ENCODE measurements at regions not wholly inside any gene's neighbourhood (a gene's known extent, or its start where the extent isn't known, plus 50 kb on each side); places are given as distances from the start of the nearest gene placed in this dataset.

GRCh38 chr1:69246710-69247109 lies 321.0 kb upstream of the LRRC7 start:
- no peak for DNase-seq (ENCODE audit: low read depth)

GRCh38 chr1:69252696-69253095 lies 315.0 kb upstream of the LRRC7 start:
- no peak for DNase-seq (ENCODE audit: low read depth)

GRCh38 chr1:69256036-69256435 lies 311.7 kb upstream of the LRRC7 start:
- no peak for DNase-seq (ENCODE audit: low read depth)

- no peak for DNase-seq (ENCODE audit: low read depth)
Observed at GRCh38 chr1:69258842-69259241, 308.9 kb upstream of the LRRC7 start.

- DNase-seq (ENCODE audit: low read depth) = no peak
Observed at GRCh38 chr1:69263921-69264391, 303.8 kb upstream of the LRRC7 start.

- DNase-seq (ENCODE audit: low read depth) = no peak
Observed at GRCh38 chr1:69269491-69269890, 298.2 kb upstream of the LRRC7 start.

- DNase-seq (ENCODE audit: low read depth) = no peak
Observed at GRCh38 chr1:69271587-69272125, 296.1 kb upstream of the LRRC7 start.

GRCh38 chr1:69272684-69273083 lies 295.0 kb upstream of the LRRC7 start:
- DNase-seq (ENCODE audit: low read depth) = no peak

- no peak for DNase-seq (ENCODE audit: low read depth)
Observed at GRCh38 chr1:69278923-69279322, 288.8 kb upstream of the LRRC7 start.

- no peak for DNase-seq (ENCODE audit: low read depth)
Observed at GRCh38 chr1:69283516-69283915, 284.2 kb upstream of the LRRC7 start.

- no peak for DNase-seq (ENCODE audit: low read depth)
Observed at GRCh38 chr1:69284508-69284907, 283.2 kb upstream of the LRRC7 start.

- no peak for DNase-seq (ENCODE audit: low read depth)
Observed at GRCh38 chr1:69288416-69288815, 279.3 kb upstream of the LRRC7 start.

- peak; percentile 1 for DNase-seq (ENCODE audit: low read depth)
Observed at GRCh38 chr1:69290291-69290690, 277.4 kb upstream of the LRRC7 start.

- no peak for DNase-seq (ENCODE audit: low read depth)
Observed at GRCh38 chr1:69291541-69291940, 276.2 kb upstream of the LRRC7 start.

GRCh38 chr1:69292833-69293232 lies 274.9 kb upstream of the LRRC7 start:
- DNase-seq (ENCODE audit: low read depth) = no peak

GRCh38 chr1:69294171-69294570 lies 273.6 kb upstream of the LRRC7 start:
- DNase-seq (ENCODE audit: low read depth) = no peak

- DNase-seq (ENCODE audit: low read depth) = no peak
Observed at GRCh38 chr1:69295265-69295664, 272.5 kb upstream of the LRRC7 start.

- no peak for DNase-seq (ENCODE audit: low read depth)
Observed at GRCh38 chr1:69305621-69306020, 262.1 kb upstream of the LRRC7 start.

- DNase-seq (ENCODE audit: low read depth) = no peak
Observed at GRCh38 chr1:69312055-69312732, 255.5 kb upstream of the LRRC7 start.

- DNase-seq (ENCODE audit: low read depth) = no peak
Observed at GRCh38 chr1:69313118-69313517, 254.6 kb upstream of the LRRC7 start.

- no peak for DNase-seq (ENCODE audit: low read depth)
Observed at GRCh38 chr1:69315416-69315815, 252.3 kb upstream of the LRRC7 start.

GRCh38 chr1:69315823-69316222 lies 251.9 kb upstream of the LRRC7 start:
- DNase-seq (ENCODE audit: low read depth) = no peak

GRCh38 chr1:69319287-69319686 lies 248.4 kb upstream of the LRRC7 start:
- no peak for DNase-seq (ENCODE audit: low read depth)

- no peak for DNase-seq (ENCODE audit: low read depth)
Observed at GRCh38 chr1:69320757-69321211, 246.9 kb upstream of the LRRC7 start.
